OCI-LY3 (cell line): ENCODE measurements at regions not wholly inside any gene's neighbourhood (a gene's known extent, or its start where the extent isn't known, plus 50 kb on each side); places are given as distances from the start of the nearest gene placed in this dataset.

Experiments used
- H2AFZ ChIP-seq: fragments of 200-600, 300-600 bp; shearing (Covaris generic); 2 replicates; pipeline ENCODE4 v1.6.0; 2014; ENCODE audit warnings: antibody characterized with exemption, low read depth, low read length
- H3K27ac ChIP-seq: fragments of 200-600, 300-600 bp; sonication (generic); 2 replicates; pipeline ENCODE4 v1.5.1; 2014; ENCODE audit warnings: mild to moderate bottlenecking, low read length, moderate library complexity, mixed read lengths
- H3K27me3 ChIP-seq: fragments of 200-600, 300-600 bp; sonication (generic); 2 replicates; pipeline ENCODE4 v1.6.1; 2014; ENCODE audit warnings: low read depth, low read length, mixed read lengths
- H3K36me3 ChIP-seq: fragments of 200-600, 300-600 bp; sonication (generic); replicated peaks from 2 replicates; pipeline ENCODE3; 2014; ENCODE audit warnings: low read depth, low read length, mixed read lengths
- H3K4me1 ChIP-seq: fragments of 300-600, 200-600 bp; sonication (generic); 2 replicates; pipeline ENCODE4 v1.6.1; 2014; ENCODE audit warnings: low read length, mixed read lengths
- H3K4me2 ChIP-seq: fragments of 200-600, 300-600 bp; sonication (generic); 2 replicates; pipeline ENCODE4 v1.6.1; 2014; ENCODE audit warnings: low read length, mixed read lengths
- H3K4me3 ChIP-seq: fragments of 300-600, 200-600 bp; sonication (generic); 2 replicates; pipeline ENCODE4 v1.5.1; 2014; ENCODE audit warnings: antibody characterized with exemption, mild to moderate bottlenecking, low read length, moderate library complexity
- H3K79me2 ChIP-seq: fragments of 300-600, 200-600 bp; shearing (Covaris generic); 2 replicates; pipeline ENCODE4 v1.6.1; 2014; ENCODE audit warnings: mild to moderate bottlenecking, low read length, mixed read lengths
- H3K9ac ChIP-seq: fragments of 300-600, 200-600 bp; shearing (Covaris generic); 2 replicates; pipeline ENCODE4 v1.6.0; 2014; ENCODE audit warnings: mild to moderate bottlenecking, low read length, moderate library complexity
- H3K9me3 ChIP-seq: fragments of 200-600, 300-600 bp; shearing (Covaris generic); 2 replicates; pipeline ENCODE4 v1.6.1; 2014; ENCODE audit warnings: low read length, mixed read lengths; ENCODE audit not compliant: insufficient read depth
- H4K20me1 ChIP-seq: fragments of 200-600, 300-600 bp; sonication (generic); 2 replicates; pipeline ENCODE4 v1.6.1; 2016; ENCODE audit warnings: low read length, mixed read lengths; ENCODE audit not compliant: insufficient read depth
- CTCF ChIP-seq: fragments of 200-600, 300-600 bp; sonication (generic); IDR thresholded peaks from 2 replicates; pipeline ENCODE4 v1.5.1; 2014; ENCODE audit warnings: antibody characterized with exemption, low read length, low read depth
- EZH2phosphoT487 ChIP-seq: fragments of 200-600 bp; shearing (Covaris generic); IDR thresholded peaks from 2 replicates; pipeline ENCODE4 v1.6.1; 2018; ENCODE audit warnings: antibody characterized with exemption, mixed run types, low read depth

- Histone ChIP-seq H3K27me3 (no peaks in the 10 kb centered on the region), H3K27ac (no peak overlapping the region), H3K4me1 (no peaks in the 10 kb centered on the region), H3K9me3 (no peaks in the 10 kb centered on the region), H3K36me3 (no peaks in the 10 kb centered on the region), H3K79me2 (no peaks in the 10 kb centered on the region), H2AFZ (no peak overlapping the region), H3K4me2 (no peak overlapping the region), H3K9ac (no peak overlapping the region), H3K4me3 (no peak overlapping the region), H4K20me1 (no peaks in the 10 kb centered on the region)
- TF ChIP-seq EZH2phosphoT487 (no peak), CTCF (no peak)
Measured at GRCh38 chr1:14304381-14304865, 294.1 kb upstream of the KAZN start.

GRCh38 chr1:14308460-14308859 is 290.0 kb upstream of the KAZN start:
- H3K4me3 ChIP-seq: no peak overlapping the region
- no peaks in the 10 kb centered on the region for H3K9me3 ChIP-seq
- H3K27me3 ChIP-seq: no peaks in the 10 kb centered on the region
- no peaks in the 10 kb centered on the region for H3K79me2 ChIP-seq
- no peak overlapping the region for H3K9ac ChIP-seq
- H2AFZ ChIP-seq: no peak overlapping the region
- TF ChIP-seq CTCF (no peak), EZH2phosphoT487 (no peak)
- no peaks in the 10 kb centered on the region for H3K36me3 ChIP-seq
- no peak overlapping the region for H3K4me2 ChIP-seq
- H3K4me1 ChIP-seq: no peaks in the 10 kb centered on the region
- H3K27ac ChIP-seq: no peak overlapping the region
- no peaks in the 10 kb centered on the region for H4K20me1 ChIP-seq

- TF ChIP-seq EZH2phosphoT487: no peak
- TF ChIP-seq CTCF: no peak
- H2AFZ ChIP-seq: no peak overlapping the region
Measured at GRCh38 chr1:14309984-14310383, 288.5 kb upstream of the KAZN start.

GRCh38 chr1:14310476-14310875 is 288.0 kb upstream of the KAZN start:
- H3K4me2 ChIP-seq: no peak overlapping the region
- H3K4me3 ChIP-seq: no peak overlapping the region
- H3K4me1 ChIP-seq: no peaks in the 10 kb centered on the region
- no peaks in the 10 kb centered on the region for H3K9me3 ChIP-seq
- H3K36me3 ChIP-seq: no peaks in the 10 kb centered on the region
- TF ChIP-seq CTCF: no peak
- TF ChIP-seq EZH2phosphoT487: no peak
- no peaks in the 10 kb centered on the region for H3K27me3 ChIP-seq
- H3K9ac ChIP-seq: no peak overlapping the region
- no peaks in the 10 kb centered on the region for H4K20me1 ChIP-seq
- H3K79me2 ChIP-seq: no peaks in the 10 kb centered on the region
- H3K27ac ChIP-seq: no peak overlapping the region
- no peak overlapping the region for H2AFZ ChIP-seq

More at GRCh38 chr1:14309984-14310383, 288.5 kb upstream of the KAZN start:
- Histone ChIP-seq H3K9me3 (no peaks in the 10 kb centered on the region), H3K4me2 (no peak overlapping the region), H3K79me2 (no peaks in the 10 kb centered on the region), H3K9ac (no peak overlapping the region), H3K27ac (no peak overlapping the region), H3K4me1 (no peaks in the 10 kb centered on the region), H3K36me3 (no peaks in the 10 kb centered on the region), H4K20me1 (no peaks in the 10 kb centered on the region), H3K4me3 (no peak overlapping the region), H3K27me3 (no peaks in the 10 kb centered on the region)
